ENCODE measurements at regions not wholly inside any gene's neighbourhood (a gene's known extent, or its start where the extent isn't known, plus 50 kb on each side); places are given as distances from the start of the nearest gene placed in this dataset.

DNA sequence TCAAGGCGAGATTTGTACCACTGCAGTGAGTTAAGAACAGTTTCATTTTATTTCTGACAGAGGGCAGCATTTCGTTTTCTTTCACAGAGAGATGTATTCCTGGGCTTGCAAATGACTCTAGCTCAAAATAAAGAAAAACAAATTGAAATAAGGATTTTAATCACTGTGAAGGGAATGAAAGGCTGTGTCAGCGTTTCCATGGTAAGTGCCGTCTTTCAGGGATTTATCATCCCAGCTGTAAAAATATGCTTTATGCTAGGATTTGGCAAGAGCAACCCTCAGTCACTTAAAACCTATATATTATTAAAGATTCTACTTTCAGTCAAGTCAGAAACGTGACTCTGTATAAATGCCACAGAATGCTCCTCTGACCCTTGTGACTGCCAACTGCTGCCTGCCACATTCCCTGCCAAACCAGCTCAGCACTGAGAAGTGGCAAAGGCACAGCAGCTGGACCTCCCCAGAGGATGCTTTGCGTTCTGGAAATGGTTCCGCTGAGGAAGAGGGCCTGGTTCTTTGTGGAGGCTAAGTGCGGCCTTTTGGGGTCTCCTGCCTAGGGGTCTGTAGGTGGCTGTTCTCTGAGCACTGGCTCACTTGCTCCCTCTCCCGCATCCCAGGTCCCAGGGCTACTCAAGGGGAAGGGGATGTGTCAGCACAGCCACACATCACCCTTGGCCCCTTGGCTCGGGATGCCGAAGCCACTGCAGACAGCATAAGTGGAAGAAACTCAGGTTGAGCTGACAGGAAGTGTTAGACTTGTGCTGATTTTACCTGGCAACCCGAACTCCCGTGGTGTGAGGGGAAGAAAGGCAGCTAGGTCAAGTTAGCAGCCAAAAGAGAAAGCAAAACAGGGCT, 56.6 kb upstream of the POMGNT2 start:
- DNase-seq (ENCODE audit: low spot score) (no peak), ATAC-seq (ENCODE audit: low FRiP score) (no peak)
- no peak for TF ChIP-seq CTCF (IDR thresholded peaks at IDR 0.05)

GRCh38 chr3:43161684-43162229, 55.9 kb upstream of the POMGNT2 start:
- TF ChIP-seq CTCF (IDR thresholded peaks at IDR 0.05) = no peak
- ATAC-seq (ENCODE audit: low FRiP score) (no peak), DNase-seq (ENCODE audit: low spot score) (no peak)

DNA sequence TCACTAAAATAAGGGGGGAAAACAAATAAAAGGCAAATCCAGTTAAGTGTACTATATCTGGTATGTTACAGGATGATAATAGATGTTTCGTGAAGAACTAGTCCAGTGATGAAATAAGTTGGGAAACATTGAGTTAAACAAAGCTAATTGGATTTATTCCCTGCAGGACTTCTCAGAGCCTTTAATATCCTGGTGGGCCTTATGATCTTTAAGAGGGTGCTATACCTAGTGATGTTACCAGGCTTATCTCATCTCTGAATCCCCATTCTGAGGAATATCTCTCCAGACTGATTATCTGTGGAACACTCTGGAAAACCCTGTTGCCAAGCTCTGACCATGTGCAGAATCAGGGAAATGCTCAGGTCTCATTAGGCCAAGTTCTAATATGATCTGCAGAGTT, 54.8 kb upstream of the POMGNT2 start:
- DNase-seq (ENCODE audit: low spot score) = no peak
- TF ChIP-seq CTCF (IDR thresholded peaks at IDR 0.05) = no peak
- no peak for ATAC-seq (ENCODE audit: low FRiP score)

DNA sequence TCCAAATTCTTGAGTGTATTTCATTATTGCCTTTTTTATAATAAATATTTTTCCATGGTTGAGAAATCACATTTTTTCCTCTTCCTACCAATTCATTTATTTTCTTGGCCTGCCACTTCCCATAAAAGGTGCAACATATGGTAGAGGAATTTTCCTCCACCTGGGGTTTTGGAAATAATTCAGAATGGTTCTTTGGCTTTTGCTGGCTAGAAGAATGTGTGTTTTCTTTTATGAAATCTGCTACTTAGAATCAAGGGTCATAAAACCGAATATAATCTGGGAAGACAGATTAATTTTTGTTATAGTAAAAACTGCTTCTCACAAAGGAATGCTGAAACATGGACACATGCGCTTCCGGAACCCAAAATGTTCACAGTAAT, 54.0 kb upstream of the POMGNT2 start:
- DNase-seq (ENCODE audit: low spot score) (no peak), ATAC-seq (ENCODE audit: low FRiP score) (no peak)
- TF ChIP-seq CTCF (IDR thresholded peaks at IDR 0.05) = no peak

DNA sequence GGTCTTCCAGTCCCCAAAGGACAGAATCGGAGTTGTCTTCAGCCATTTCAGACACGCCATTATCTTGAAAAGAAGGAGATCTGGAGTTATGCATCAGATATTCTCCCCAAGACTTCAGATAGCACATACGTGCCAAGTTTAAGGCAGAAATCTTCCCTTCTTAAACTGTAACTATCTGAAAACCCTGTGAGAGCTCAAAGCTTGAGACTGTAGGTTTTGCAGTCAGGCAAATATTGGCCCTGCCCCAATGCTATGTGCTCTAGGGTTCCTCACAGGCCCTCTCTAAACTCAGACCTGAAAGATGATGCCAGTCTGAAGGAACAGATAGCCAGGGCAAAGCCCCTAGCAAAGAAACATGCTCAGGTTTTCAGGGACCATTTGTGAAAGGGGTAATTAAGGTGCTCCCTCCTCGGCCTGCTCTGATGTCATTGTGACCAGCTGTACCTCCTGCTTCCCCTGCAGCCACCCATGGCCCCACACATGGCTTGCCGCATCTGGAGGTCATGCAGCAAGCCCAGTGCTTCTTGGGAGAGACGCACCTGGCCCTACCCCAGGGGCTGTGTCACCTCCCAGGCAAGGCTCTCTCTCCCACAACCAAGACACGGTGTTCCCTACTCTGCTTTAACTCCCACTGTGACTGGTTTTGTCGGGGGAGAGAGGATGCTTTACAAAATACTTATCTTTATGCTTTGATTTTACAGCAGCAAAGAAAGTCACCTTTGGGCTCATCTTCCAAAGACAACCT, 53.4 kb upstream of the POMGNT2 start:
- TF ChIP-seq CTCF (IDR thresholded peaks at IDR 0.05) = no peak
- ATAC-seq (ENCODE audit: low FRiP score) (no peak), DNase-seq (ENCODE audit: low spot score) (no peak)

- no peak for ATAC-seq (ENCODE audit: low FRiP score)
- DNase-seq (ENCODE audit: low spot score) = no peak
- no peak for TF ChIP-seq CTCF (IDR thresholded peaks at IDR 0.05)
These were observed 51.1 kb upstream of the POMGNT2 start for GRCh38 chr3:43156812-43157455.
